GM18499 (cell line): ENCODE measurements at regions not wholly inside any gene's neighbourhood (a gene's known extent, or its start where the extent isn't known, plus 50 kb on each side); places are given as distances from the start of the nearest gene placed in this dataset.

Experiments
- ATAC-seq: cut with Tn5 transposase; IDR thresholded peaks from one replicate; pipeline ENCODE4 v1.9.1; 2021; ENCODE audit warnings: moderate number of reproducible peaks; ENCODE audit not compliant: insufficient read depth, unreplicated experiment

GRCh38 chr14:62001963-62002362, 239.7 kb downstream of the SNAPC1 start:
- no peak for ATAC-seq

- ATAC-seq: no peak
Observed at GRCh38 chr14:62002642-62003041, 240.4 kb downstream of the SNAPC1 start.

GRCh38 chr14:62003701-62004100, 241.5 kb downstream of the SNAPC1 start:
- ATAC-seq: no peak

GRCh38 chr14:62006116-62006731, 244.0 kb downstream of the SNAPC1 start:
- ATAC-seq: no peak

- no peak for ATAC-seq
Observed at GRCh38 chr14:62015243-62015642, 253.0 kb downstream of the SNAPC1 start.

GRCh38 chr14:62015945-62016344, 253.7 kb downstream of the SNAPC1 start:
- ATAC-seq: no peak

- ATAC-seq: no peak
Observed at GRCh38 chr14:62017651-62018230, 255.5 kb downstream of the SNAPC1 start.

GRCh38 chr14:62018606-62019005, 256.4 kb downstream of the SNAPC1 start:
- ATAC-seq: no peak

GRCh38 chr14:62027958-62028357, 265.7 kb downstream of the SNAPC1 start:
- ATAC-seq: no peak

- ATAC-seq: peak; percentile 78
Observed at GRCh38 chr14:62029569-62029924, 267.3 kb downstream of the SNAPC1 start.

GRCh38 chr14:62030387-62030786, 268.2 kb downstream of the SNAPC1 start:
- no peak for ATAC-seq

GRCh38 chr14:62031504-62031903, 269.3 kb downstream of the SNAPC1 start:
- no peak for ATAC-seq

- ATAC-seq: peak; percentile 99
Observed at GRCh38 chr14:62053188-62053587, 291.0 kb downstream of the SNAPC1 start.

- no peak for ATAC-seq
Observed at GRCh38 chr14:62056789-62057188, 294.6 kb downstream of the SNAPC1 start.

- no peak for ATAC-seq
Observed at GRCh38 chr14:62062645-62063044, 300.4 kb downstream of the SNAPC1 start.

- no peak for ATAC-seq
Observed at GRCh38 chr14:62064751-62065323, 302.6 kb downstream of the SNAPC1 start.

GRCh38 chr14:62066304-62066703, 304.1 kb downstream of the SNAPC1 start:
- ATAC-seq: no peak

GRCh38 chr14:62071039-62071438, 308.8 kb downstream of the SNAPC1 start:
- no peak for ATAC-seq

GRCh38 chr14:62076368-62076767, 314.1 kb downstream of the SNAPC1 start:
- no peak for ATAC-seq

- ATAC-seq: no peak
Observed at GRCh38 chr14:62076825-62077605, 314.8 kb downstream of the SNAPC1 start.

GRCh38 chr14:62077676-62078261, 315.5 kb downstream of the SNAPC1 start:
- no peak for ATAC-seq
